ENCODE measurements at regions not wholly inside any gene's neighbourhood (a gene's known extent, or its start where the extent isn't known, plus 50 kb on each side); places are given as distances from the start of the nearest gene placed in this dataset.

- no peak for DNase-seq (ENCODE audit: unreplicated experiment)
- no TSS peak for BruUV-seq (replicated peaks)
- ChIA-PET CTCF (interaction anchor here (1.4 kb wide), 1 partner anchor 205 kb away, joined by 3 read pairs; no protein-coding TSS in a partner anchor), POLR2A (interaction anchor here (1.2 kb wide), 1 partner anchor 72 kb away, joined by 4 read pairs; no protein-coding TSS in a partner anchor)
- intact Hi-C loops (cut with micrococcal nuclease): no loop called here
- no peak for TF ChIP-seq CTCF (IDR thresholded peaks at IDR 0.05; ENCODE audit: unreplicated experiment)
- Mint-ChIP-seq H3K4me3 (ENCODE audit: unreplicated experiment) (no peak overlapping the region), H3K27ac (ENCODE audit: low read depth, unreplicated experiment) (no peak overlapping the region), H3K9me3 (ENCODE audit: unreplicated experiment) (peaks cover 7% of the 10 kb centered on the region), H3K27me3 (ENCODE audit: insufficient read depth, unreplicated experiment) (no peaks in the 10 kb centered on the region), H3K4me1 (ENCODE audit: insufficient read depth, unreplicated experiment) (peaks cover 24% of the 10 kb centered on the region), H3K36me3 (ENCODE audit: insufficient read depth, unreplicated experiment) (no peaks in the 10 kb centered on the region)
These were observed 2329.5 kb downstream of the MAT2B start for GRCh38 chr5:165834891-165835290.

GRCh38 chr5:165836046-165836445 lies 2330.6 kb downstream of the MAT2B start:
- no peak overlapping the region for H3K27ac Mint-ChIP-seq (ENCODE audit: low read depth, unreplicated experiment)
- H3K4me3 Mint-ChIP-seq (ENCODE audit: unreplicated experiment): no peak overlapping the region
- peaks cover 7% of the 10 kb centered on the region for H3K9me3 Mint-ChIP-seq (ENCODE audit: unreplicated experiment)
- ChIA-PET CTCF (no interaction called here), POLR2A (interaction anchor here (0.6 kb wide), 1 partner anchor 169 kb away, joined by 3 read pairs; no protein-coding TSS in a partner anchor)
- TF ChIP-seq CTCF (IDR thresholded peaks at IDR 0.05; ENCODE audit: unreplicated experiment): no peak
- H3K36me3 Mint-ChIP-seq (ENCODE audit: insufficient read depth, unreplicated experiment): no peaks in the 10 kb centered on the region
- intact Hi-C loops (cut with micrococcal nuclease): no loop called here
- no peaks in the 10 kb centered on the region for H3K27me3 Mint-ChIP-seq (ENCODE audit: insufficient read depth, unreplicated experiment)
- H3K4me1 Mint-ChIP-seq (ENCODE audit: insufficient read depth, unreplicated experiment): peaks cover 24% of the 10 kb centered on the region
- no TSS peak for BruUV-seq (replicated peaks)
- DNase-seq (ENCODE audit: unreplicated experiment): peak; percentile 41

DNA sequence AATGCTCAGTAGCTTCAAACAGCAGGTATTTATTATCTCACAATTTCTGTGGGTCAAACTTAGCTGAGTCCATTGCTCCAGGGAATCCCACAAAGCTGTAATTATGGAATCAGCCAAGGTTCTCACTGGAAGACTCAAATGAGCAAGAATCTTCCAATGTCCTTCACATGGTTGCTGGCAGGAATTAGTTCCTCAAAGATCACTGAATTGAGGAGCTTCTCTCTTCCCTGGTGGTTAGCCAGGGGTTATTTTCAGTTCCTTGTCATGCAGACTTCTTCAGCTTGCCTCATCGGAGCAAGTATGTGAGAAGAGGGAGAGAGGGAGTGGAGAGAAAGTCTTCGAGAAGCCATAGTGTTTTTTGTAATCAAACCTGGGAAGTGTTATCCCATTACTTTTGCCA lies 2331.9 kb downstream of the MAT2B start:
- Mint-ChIP-seq H3K4me3 (ENCODE audit: unreplicated experiment) (no peak overlapping the region), H3K4me1 (ENCODE audit: insufficient read depth, unreplicated experiment) (peaks cover 24% of the 10 kb centered on the region), H3K9me3 (ENCODE audit: unreplicated experiment) (peaks cover 7% of the 10 kb centered on the region), H3K27me3 (ENCODE audit: insufficient read depth, unreplicated experiment) (no peaks in the 10 kb centered on the region), H3K36me3 (ENCODE audit: insufficient read depth, unreplicated experiment) (no peaks in the 10 kb centered on the region), H3K27ac (ENCODE audit: low read depth, unreplicated experiment) (no peak overlapping the region)
- intact Hi-C loops (cut with micrococcal nuclease): no loop called here
- ChIA-PET POLR2A (no interaction called here), CTCF (no interaction called here)
- no TSS peak for BruUV-seq (replicated peaks)
- no peak for DNase-seq (ENCODE audit: unreplicated experiment)
- TF ChIP-seq CTCF (IDR thresholded peaks at IDR 0.05; ENCODE audit: unreplicated experiment): no peak

- no peak for TF ChIP-seq CTCF (IDR thresholded peaks at IDR 0.05; ENCODE audit: unreplicated experiment)
- intact Hi-C loops (cut with micrococcal nuclease): no loop called here
- ChIA-PET CTCF (interaction anchor here (0.6 kb wide), 1 partner anchor 29 kb away, joined by 4 read pairs; no protein-coding TSS in a partner anchor), POLR2A (no interaction called here)
- BruUV-seq (replicated peaks): no TSS peak
- Mint-ChIP-seq H3K4me3 (ENCODE audit: unreplicated experiment) (no peak overlapping the region), H3K4me1 (ENCODE audit: insufficient read depth, unreplicated experiment) (peaks cover 6% of the 10 kb centered on the region), H3K27me3 (ENCODE audit: insufficient read depth, unreplicated experiment) (no peaks in the 10 kb centered on the region), H3K27ac (ENCODE audit: low read depth, unreplicated experiment) (no peak overlapping the region), H3K9me3 (ENCODE audit: unreplicated experiment) (no peaks in the 10 kb centered on the region), H3K36me3 (ENCODE audit: insufficient read depth, unreplicated experiment) (no peaks in the 10 kb centered on the region)
- DNase-seq (ENCODE audit: unreplicated experiment): no peak
These were observed 2339.2 kb downstream of the MAT2B start for GRCh38 chr5:165844571-165844970.

All from MCF 10A (cell line).